Adrenal gland (tissue), 5 donors: ENCODE measurements at regions not wholly inside any gene's neighbourhood (a gene's known extent, or its start where the extent isn't known, plus 50 kb on each side); places are given as distances from the start of the nearest gene placed in this dataset.

ENCODE experiments used
- POLR2A ChIP-seq, 2 donors: fragments of 450-650 bp; IDR thresholded peaks; one replicate each; pipeline ENCODE4 v1.6.1; 2017; ENCODE audit warnings: antibody characterized with exemption in 2 of 2, mild to moderate bottlenecking in 2 of 2, moderate library complexity in 1 of 2
- TF ChIP-seq, protein P1 (sequence below), 6 experiments: fragments of 450-650 bp in 4 of 6; fragments of 200-600 bp in 2 of 6; sonication (generic) in 1 of 6; IDR thresholded peaks; 1 replicate in 5 of 6; 2 replicates in 1 of 6; pipeline versions ENCODE4 v1.5.1 to v1.8.0; 2016 to 2021; ENCODE audit warnings: antibody characterized with exemption in 6 of 6, mild to moderate bottlenecking in 2 of 6, moderate library complexity in 1 of 6
- donor health status: DM: no; HTN: no; CAD: no.

DNA sequence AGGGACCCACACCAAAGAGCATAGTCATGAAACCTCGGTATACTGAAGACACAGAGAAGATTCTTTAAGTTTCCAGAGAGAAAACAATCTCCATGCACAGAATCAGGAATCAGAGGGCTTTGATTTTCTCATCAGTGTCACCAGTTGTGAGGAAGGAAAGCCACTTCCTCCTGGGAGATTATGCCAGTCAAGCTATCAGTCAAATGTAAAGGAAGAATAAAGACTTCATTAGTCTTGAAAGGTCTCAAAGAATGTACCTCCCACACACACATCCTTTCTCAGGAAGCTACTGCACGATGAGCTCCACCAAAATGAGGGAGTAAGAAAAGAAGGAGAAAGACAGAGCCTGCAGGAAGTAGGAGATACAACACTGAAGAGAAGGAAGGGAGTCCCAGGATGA, 486.3 kb downstream of the SHQ1 start:
- TF ChIP-seq, protein P1, sequence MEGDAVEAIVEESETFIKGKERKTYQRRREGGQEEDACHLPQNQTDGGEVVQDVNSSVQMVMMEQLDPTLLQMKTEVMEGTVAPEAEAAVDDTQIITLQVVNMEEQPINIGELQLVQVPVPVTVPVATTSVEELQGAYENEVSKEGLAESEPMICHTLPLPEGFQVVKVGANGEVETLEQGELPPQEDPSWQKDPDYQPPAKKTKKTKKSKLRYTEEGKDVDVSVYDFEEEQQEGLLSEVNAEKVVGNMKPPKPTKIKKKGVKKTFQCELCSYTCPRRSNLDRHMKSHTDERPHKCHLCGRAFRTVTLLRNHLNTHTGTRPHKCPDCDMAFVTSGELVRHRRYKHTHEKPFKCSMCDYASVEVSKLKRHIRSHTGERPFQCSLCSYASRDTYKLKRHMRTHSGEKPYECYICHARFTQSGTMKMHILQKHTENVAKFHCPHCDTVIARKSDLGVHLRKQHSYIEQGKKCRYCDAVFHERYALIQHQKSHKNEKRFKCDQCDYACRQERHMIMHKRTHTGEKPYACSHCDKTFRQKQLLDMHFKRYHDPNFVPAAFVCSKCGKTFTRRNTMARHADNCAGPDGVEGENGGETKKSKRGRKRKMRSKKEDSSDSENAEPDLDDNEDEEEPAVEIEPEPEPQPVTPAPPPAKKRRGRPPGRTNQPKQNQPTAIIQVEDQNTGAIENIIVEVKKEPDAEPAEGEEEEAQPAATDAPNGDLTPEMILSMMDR (IDR thresholded peaks at IDR 0.05): no peak
- TF ChIP-seq POLR2A (IDR thresholded peaks at IDR 0.05): no peak
